Natural killer cell (primary cell): ENCODE measurements at regions not wholly inside any gene's neighbourhood (a gene's known extent, or its start where the extent isn't known, plus 50 kb on each side); places are given as distances from the start of the nearest gene placed in this dataset.
"Not testable (repeated sequence)": the region's sequence is repeated elsewhere in the genome, so short reads cannot be mapped to it uniquely, and the experiment has no call there.

Source experiments
- ATAC-seq, 3 donors: fragments of 150-1000 bp in 2 of 3; fragments of 200-7000 bp in 1 of 3; cut with Tn5 transposase; 1 replicate in 1 of 3; 2 replicates in 2 of 3; pipeline ENCODE4 v1.10.0; 2021; ENCODE audit warnings: mild to moderate bottlenecking in 2 of 3, moderate library complexity in 2 of 3
- DNase-seq, 2 donors: peaks; one replicate each; pipeline versions ENCODE4 v3.0.0 to v3.0.0-alpha.2; 2013 to 2021; ENCODE audit warnings: mixed read lengths in 1 of 2
- H3K27ac ChIP-seq: one replicate; pipeline ENCODE4 v1.5.1; 2013; ENCODE audit warnings: mild to moderate bottlenecking, low read length
- H3K27me3 ChIP-seq: one replicate; pipeline ENCODE4 v1.6.1; 2013; ENCODE audit warnings: low read length; ENCODE audit not compliant: control insufficient read depth, insufficient read depth
- H3K36me3 ChIP-seq: one replicate; pipeline ENCODE4 v1.6.1; 2013; ENCODE audit warnings: low read length; ENCODE audit not compliant: control insufficient read depth, insufficient read depth
- H3K4me1 ChIP-seq: one replicate; pipeline ENCODE4 v1.6.1; 2013; ENCODE audit warnings: low read length; ENCODE audit not compliant: control insufficient read depth, insufficient read depth
- H3K4me3 ChIP-seq: one replicate; pipeline ENCODE4 v1.5.1; 2013; ENCODE audit warnings: low read length
- H3K9me3 ChIP-seq: one replicate; pipeline ENCODE4 v1.6.1; 2013; ENCODE audit warnings: low read length; ENCODE audit not compliant: control insufficient read depth, insufficient read depth
- H3K27ac Mint-ChIP-seq, 2 donors: one replicate each; pipeline ENCODE4 v1.8.0; 2022; ENCODE audit warnings: mild to moderate bottlenecking in 2 of 2, mixed read lengths in 2 of 2, moderate library complexity in 1 of 2
- H3K27me3 Mint-ChIP-seq, 2 donors: one replicate each; pipeline ENCODE4 v1.8.0; 2022; ENCODE audit warnings: low read depth in 2 of 2, mixed read lengths in 2 of 2
- H3K36me3 Mint-ChIP-seq: one replicate; pipeline ENCODE4 v1.8.0; 2022; ENCODE audit warnings: mixed read lengths
- H3K4me1 Mint-ChIP-seq, 2 donors: one replicate each; pipeline ENCODE4 v1.8.0; 2022; ENCODE audit warnings: mixed read lengths in 2 of 2
- H3K4me3 Mint-ChIP-seq: one replicate; pipeline ENCODE4 v1.8.0; 2022; ENCODE audit warnings: mild to moderate bottlenecking, moderate library complexity, mixed read lengths
- H3K9me3 Mint-ChIP-seq, 2 donors: one replicate each; pipeline ENCODE4 v1.8.0; 2022; ENCODE audit warnings: mixed read lengths in 2 of 2
- CTCF ChIP-seq: fragments of 200-600 bp; IDR thresholded peaks from one replicate; pipeline ENCODE4 v1.8.0; 2022; ENCODE audit warnings: antibody characterized with exemption
- WGBS: methylation state at CpG from one replicate; pipeline ENCODE4 v1.1.7; 2013; ENCODE audit warnings: missing lambda C conversion rate; ENCODE audit not compliant: insufficient coverage; 5-methylcytosine and 5-hydroxymethylcytosine counted together
- intact Hi-C: fragments of 100-400 bp; cut with micrococcal nuclease; formaldehyde crosslinking; loops from one replicate; pipeline ENCODE4 v1.14.2; 2022

GRCh38 chr5:102681403-102681983 lies 73.6 kb upstream of the PAM start:
- WGBS, result no CpG with 5 or more reads among the region's 2 CpGs
- H3K4me1 ChIP-seq, result no peaks in the 10 kb centered on the region
- no peaks in the 10 kb centered on the region for H3K36me3 Mint-ChIP-seq
- H3K4me1 Mint-ChIP-seq, result no peaks in the 10 kb centered on the region
- intact Hi-C loops, result loop anchor here (1.0 kb wide), 2 partner anchors 360 to 458 kb away; no protein-coding TSS in a partner anchor
- H3K27ac ChIP-seq, result no peak overlapping the region
- H3K27me3 Mint-ChIP-seq, result no peaks in the 10 kb centered on the region
- no peaks in the 10 kb centered on the region for H3K27me3 ChIP-seq
- DNase-seq (peak; percentile 21 to 75), ATAC-seq (peak; percentile 56 to 76 (median 69))
- no peak overlapping the region for H3K4me3 Mint-ChIP-seq
- no peak overlapping the region for H3K4me3 ChIP-seq
- peak; percentile 85 for TF ChIP-seq CTCF
- H3K36me3 ChIP-seq, result no peaks in the 10 kb centered on the region
- H3K9me3 Mint-ChIP-seq, result no peaks in the 10 kb centered on the region
- H3K9me3 ChIP-seq, result no peaks in the 10 kb centered on the region
- H3K27ac Mint-ChIP-seq, result no peak overlapping the region

GRCh38 chr5:102682101-102682647 lies 72.9 kb upstream of the PAM start:
- Mint-ChIP-seq H3K27me3 (no peaks in the 10 kb centered on the region), H3K36me3 (no peaks in the 10 kb centered on the region), H3K27ac (no peak overlapping the region), H3K9me3 (no peaks in the 10 kb centered on the region), H3K4me3 (no peak overlapping the region), H3K4me1 (no peaks in the 10 kb centered on the region)
- H3K27ac ChIP-seq, result no peak overlapping the region
- DNase-seq, result no peak
- ATAC-seq, result no peak
- no peaks in the 10 kb centered on the region for H3K9me3 ChIP-seq
- H3K4me3 ChIP-seq, result no peak overlapping the region
- no peaks in the 10 kb centered on the region for H3K36me3 ChIP-seq
- intact Hi-C loops, result no loop called here
- TF ChIP-seq CTCF, result no peak
- WGBS, result 89% methylated on average over 1 of the region's 2 CpGs
- no peaks in the 10 kb centered on the region for H3K4me1 ChIP-seq
- H3K27me3 ChIP-seq, result no peaks in the 10 kb centered on the region

- H3K36me3 Mint-ChIP-seq, H3K9me3 Mint-ChIP-seq, DNase-seq, ATAC-seq, H3K36me3 ChIP-seq, H3K4me3 ChIP-seq, H3K27me3 Mint-ChIP-seq, H3K9me3 ChIP-seq, H3K27ac Mint-ChIP-seq, intact Hi-C loops, H3K4me1 ChIP-seq, H3K4me1 Mint-ChIP-seq, H3K27me3 ChIP-seq, H3K4me3 Mint-ChIP-seq, H3K27ac ChIP-seq: not testable (repeated sequence)
- whole genome bisulfite sequencing, result 90% methylated on average over 5 of the region's 7 CpGs
These were observed 67.0 kb upstream of the PAM start for GRCh38 chr5:102688076-102688475.

- H3K36me3 Mint-ChIP-seq, H3K27me3 Mint-ChIP-seq, H3K4me1 ChIP-seq, H3K9me3 Mint-ChIP-seq, H3K4me1 Mint-ChIP-seq, H3K27ac ChIP-seq, H3K27me3 ChIP-seq, H3K9me3 ChIP-seq, H3K27ac Mint-ChIP-seq, H3K4me3 ChIP-seq, DNase-seq, intact Hi-C loops, H3K4me3 Mint-ChIP-seq, H3K36me3 ChIP-seq, ATAC-seq: not testable (repeated sequence)
- whole genome bisulfite sequencing, result 91% methylated on average over 13 of the region's 14 CpGs
These were observed 66.3 kb upstream of the PAM start for GRCh38 chr5:102688581-102689342.
